Mesodermal cell (in vitro differentiated cells): ENCODE measurements at regions not wholly inside any gene's neighbourhood (a gene's known extent, or its start where the extent isn't known, plus 50 kb on each side); places are given as distances from the start of the nearest gene placed in this dataset.

ENCODE experiments used
- H3K27ac ChIP-seq: 2 replicates; pipeline ENCODE4 v1.7.0; 2013; ENCODE audit warnings: mild to moderate bottlenecking, low read depth, low read length, moderate library complexity; ENCODE audit not compliant: severe bottlenecking
- H3K36me3 ChIP-seq: 2 replicates; pipeline ENCODE4 v1.7.1; 2013; ENCODE audit warnings: mild to moderate bottlenecking, low read length, moderate library complexity; ENCODE audit not compliant: control insufficient read depth, insufficient read depth
- H3K4me1 ChIP-seq: one replicate; pipeline ENCODE4 v1.7.1; 2013; ENCODE audit warnings: mild to moderate bottlenecking, low read length; ENCODE audit not compliant: insufficient read depth, control insufficient read depth, poor library complexity, severe bottlenecking
- H3K4me3 ChIP-seq: 2 replicates; pipeline ENCODE4 v1.7.0; 2013; ENCODE audit warnings: low read length, control low read depth, mild to moderate bottlenecking; ENCODE audit not compliant: insufficient read depth, poor library complexity, severe bottlenecking; ENCODE audit errors: extremely low read depth
- H3K9me3 ChIP-seq: 2 replicates; pipeline ENCODE4 v1.7.1; 2013; ENCODE audit warnings: mild to moderate bottlenecking, low read length, moderate library complexity; ENCODE audit not compliant: control insufficient read depth
- WGBS, 2 experiments: methylation state at CpG; one replicate each; pipeline ENCODE4 v1.1.5; 2013; ENCODE audit warnings: missing lambda C conversion rate in 2 of 2; ENCODE audit not compliant: insufficient coverage in 2 of 2; 5-methylcytosine and 5-hydroxymethylcytosine counted together

DNA sequence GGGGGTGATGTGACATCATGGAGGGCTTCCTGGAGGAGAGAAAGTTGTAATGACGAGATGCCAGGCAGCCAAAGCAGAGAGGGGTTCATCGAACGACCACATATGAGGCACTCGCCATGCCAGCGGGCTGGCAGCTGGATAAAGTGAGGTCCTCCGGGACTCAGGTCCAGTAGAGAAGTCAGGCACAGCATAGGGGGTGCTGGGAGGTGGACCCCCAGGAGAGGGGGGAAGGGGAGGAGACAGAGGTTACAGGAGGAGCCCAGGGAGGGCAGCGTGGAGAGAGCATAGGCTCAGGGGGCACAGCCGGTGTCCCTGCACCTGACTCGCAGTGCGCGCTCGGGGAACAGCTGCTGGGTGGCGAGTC, 174.7 kb downstream of the BMP7 start:
- Histone ChIP-seq H3K27ac (no peak overlapping the region), H3K4me3 (no peak overlapping the region), H3K36me3 (no peaks in the 10 kb centered on the region), H3K4me1 (no peaks in the 10 kb centered on the region), H3K9me3 (no peaks in the 10 kb centered on the region)
- WGBS, 2 experiments = 68 to 69% methylated on average over 12 to 13 of the region's 13 CpGs

DNA sequence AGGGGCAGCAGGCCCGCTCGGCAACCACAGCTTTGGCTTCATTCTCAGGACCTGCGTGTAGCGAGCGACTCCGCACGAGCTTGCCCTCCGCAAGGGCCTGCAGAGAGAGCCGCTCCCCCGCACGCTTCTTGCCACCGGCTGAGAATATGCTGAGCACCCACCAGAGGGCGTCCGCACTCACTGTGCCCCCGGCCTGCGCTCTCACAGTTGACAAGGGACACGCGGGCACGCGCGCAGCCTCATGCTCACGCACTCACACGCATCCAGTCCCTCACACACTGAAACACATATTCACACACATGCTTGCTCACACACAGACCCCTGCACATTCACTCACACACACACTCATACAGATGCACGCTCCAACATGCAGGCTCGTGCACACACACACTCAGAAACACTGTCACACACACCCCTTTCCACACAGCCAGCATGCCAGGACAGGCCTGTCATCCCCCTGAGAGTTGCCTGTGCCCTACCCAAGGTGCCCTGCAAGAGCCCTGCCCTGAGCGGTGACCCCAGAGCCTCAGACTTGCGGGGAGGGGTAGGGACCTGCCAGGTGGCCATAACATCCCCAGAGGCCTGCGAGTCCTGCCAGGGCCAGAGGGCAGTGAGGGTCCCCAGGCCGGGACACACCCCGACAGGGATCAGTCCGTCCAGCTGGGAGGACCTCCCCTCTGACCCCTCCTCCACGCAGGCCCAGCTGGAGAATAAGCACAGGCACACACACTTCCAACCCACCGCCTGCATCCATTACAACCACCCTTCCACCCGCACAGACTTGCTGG, 174.1 kb downstream of the BMP7 start:
- no peaks in the 10 kb centered on the region for H3K9me3 ChIP-seq
- no peaks in the 10 kb centered on the region for H3K4me1 ChIP-seq
- 24 to 31% methylated on average over 31 to 34 of the region's 34 CpGs for WGBS, 2 experiments
- no peak overlapping the region for H3K27ac ChIP-seq
- no peaks in the 10 kb centered on the region for H3K36me3 ChIP-seq
- no peak overlapping the region for H3K4me3 ChIP-seq

DNA sequence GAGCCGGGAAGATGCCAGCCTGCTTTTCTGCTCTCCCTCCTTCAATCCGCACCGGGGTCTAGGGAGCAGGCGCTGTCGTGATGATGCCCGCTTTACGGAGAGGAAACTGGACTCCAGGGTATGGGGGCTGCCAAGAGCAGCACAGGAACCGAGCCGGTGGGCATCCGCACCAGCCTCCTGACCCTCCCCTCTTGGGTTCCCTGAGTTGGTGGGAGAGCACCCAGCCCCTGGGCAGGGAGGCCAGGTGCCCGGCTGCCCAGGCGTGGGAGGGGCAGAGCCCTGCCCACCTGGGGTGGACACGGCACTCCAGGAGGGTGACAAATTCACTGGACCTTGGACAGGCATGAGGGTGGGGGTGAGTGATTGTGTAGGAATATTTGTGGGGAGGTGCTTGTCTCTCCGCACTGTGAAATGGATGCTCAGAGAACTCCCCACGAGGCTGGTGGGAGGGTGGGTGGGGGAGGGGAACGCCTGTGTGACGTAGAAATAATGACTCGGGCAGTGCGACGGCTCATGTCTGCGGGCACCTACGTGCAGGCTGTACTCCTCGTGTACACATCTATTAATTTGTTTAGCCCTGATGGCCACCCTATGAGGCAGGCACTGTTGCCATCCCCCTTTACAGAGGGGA, 173.4 kb downstream of the BMP7 start:
- Histone ChIP-seq H3K4me1 (no peaks in the 10 kb centered on the region), H3K9me3 (no peaks in the 10 kb centered on the region), H3K4me3 (no peak overlapping the region), H3K36me3 (no peaks in the 10 kb centered on the region), H3K27ac (no peak overlapping the region)
- WGBS, 2 experiments = 88 to 89% methylated on average over 9 to 18 of the region's 23 CpGs

DNA sequence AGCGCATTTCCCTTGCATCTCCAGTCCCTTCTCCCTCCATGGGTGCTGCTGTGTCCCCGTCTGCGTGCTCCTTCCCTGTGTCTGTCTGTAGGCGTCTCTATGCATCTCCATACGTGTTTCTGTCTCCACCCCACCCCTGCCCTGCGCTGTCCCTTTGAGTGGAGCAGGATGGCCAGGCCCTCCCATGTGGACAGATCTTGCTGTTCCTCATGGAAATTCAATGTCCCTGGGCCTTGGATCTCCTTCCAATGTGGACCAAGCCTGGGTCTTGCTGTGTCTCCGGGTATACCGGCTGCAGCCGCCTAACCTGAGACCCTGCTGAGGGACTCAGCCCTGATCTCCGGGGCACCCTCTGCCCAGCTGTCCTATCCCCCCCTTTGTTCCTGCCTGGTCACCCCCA, 172.7 kb downstream of the BMP7 start:
- H3K36me3 ChIP-seq = no peaks in the 10 kb centered on the region
- no peaks in the 10 kb centered on the region for H3K4me1 ChIP-seq
- H3K4me3 ChIP-seq = no peak overlapping the region
- no peaks in the 10 kb centered on the region for H3K9me3 ChIP-seq
- WGBS, 2 experiments = 93 to 95% methylated on average over 9 of the region's 10 CpGs
- H3K27ac ChIP-seq = no peak overlapping the region

DNA sequence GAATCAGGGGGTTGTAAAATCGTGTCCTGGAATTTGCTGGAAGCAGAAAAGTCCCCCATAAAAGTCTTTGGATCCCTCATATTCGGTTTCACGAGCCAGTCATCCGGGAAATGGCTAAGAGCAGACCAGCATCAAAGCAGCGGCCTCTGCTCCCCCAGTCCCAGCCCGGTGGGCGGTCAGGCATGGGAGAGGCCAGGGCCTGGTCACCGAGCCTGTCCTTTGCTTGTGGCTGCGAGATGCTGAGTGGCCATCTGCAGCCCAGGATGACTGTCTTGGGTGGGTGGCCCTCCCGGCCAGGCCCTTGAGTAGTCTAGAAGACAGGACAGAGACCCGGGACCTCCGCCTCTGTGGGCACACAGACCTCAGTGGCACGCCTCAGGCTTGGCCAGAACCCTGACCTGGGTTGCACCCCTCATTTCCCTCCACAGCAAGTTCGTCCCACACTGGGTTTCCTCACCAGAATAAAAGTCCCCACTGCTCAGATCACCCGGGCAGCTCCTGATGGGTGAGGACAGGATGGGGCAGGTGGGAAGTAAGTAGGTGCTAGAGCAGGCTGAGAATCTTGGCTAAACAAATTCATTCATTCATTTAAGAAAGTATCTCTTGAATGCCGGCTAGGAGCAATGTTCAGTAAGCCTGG, 172.1 kb downstream of the BMP7 start:
- WGBS, 2 experiments = 90 to 98% methylated on average over 13 of the region's 16 CpGs
- no peak overlapping the region for H3K27ac ChIP-seq
- no peaks in the 10 kb centered on the region for H3K9me3 ChIP-seq
- no peaks in the 10 kb centered on the region for H3K36me3 ChIP-seq
- no peaks in the 10 kb centered on the region for H3K4me1 ChIP-seq
- H3K4me3 ChIP-seq = no peak overlapping the region

DNA sequence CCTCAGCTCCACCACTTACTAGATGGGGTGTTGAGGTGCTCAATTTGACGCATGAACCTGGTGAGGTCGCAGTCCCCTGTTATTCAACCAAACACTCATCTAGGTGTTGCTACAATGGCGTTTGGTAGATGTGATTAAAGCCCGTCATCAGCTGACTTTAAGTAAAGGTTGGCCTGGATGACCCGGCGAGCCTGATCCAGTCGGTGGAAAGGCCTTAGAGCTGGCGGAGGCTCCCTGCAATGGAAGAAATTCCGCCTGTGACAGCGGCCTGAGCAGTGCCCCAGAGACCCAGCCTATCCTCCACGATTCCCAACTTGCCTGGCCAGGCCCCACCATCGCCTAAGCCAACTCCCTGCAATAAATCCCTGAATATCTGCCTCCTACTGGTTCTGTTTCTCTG, 171.4 kb downstream of the BMP7 start:
- 84 to 88% methylated on average over 10 to 11 of the region's 12 CpGs for WGBS, 2 experiments

DNA sequence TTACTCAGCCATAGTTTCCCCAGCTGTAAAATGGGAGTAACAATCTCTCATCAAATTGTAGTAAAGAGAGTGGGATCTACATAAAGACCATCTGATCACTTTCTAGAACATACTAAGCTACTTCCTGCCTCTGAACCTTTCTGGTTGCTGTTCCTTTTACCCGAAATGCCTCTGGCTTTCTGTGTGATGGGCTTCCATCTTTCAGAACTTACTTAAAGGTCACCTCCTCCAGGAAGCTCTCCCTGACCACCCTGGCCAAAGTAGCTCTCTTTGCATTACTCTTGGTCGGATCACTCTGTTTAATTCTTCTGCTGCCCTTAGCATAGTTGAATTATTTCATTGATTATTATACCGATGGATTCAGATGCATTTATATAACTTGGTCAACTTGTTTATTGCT, 171.0 kb downstream of the BMP7 start:
- H3K9me3 ChIP-seq = peaks cover 8% of the 10 kb centered on the region
- no peak overlapping the region for H3K4me3 ChIP-seq
- no peaks in the 10 kb centered on the region for H3K36me3 ChIP-seq
- H3K4me1 ChIP-seq = no peaks in the 10 kb centered on the region
- 85% methylated on average over 2 of the region's 3 CpGs for WGBS, 2 experiments
- H3K27ac ChIP-seq = no peak overlapping the region

More for the DNA sequence above, 171.4 kb downstream of the BMP7 start:
- H3K4me3 ChIP-seq = no peak overlapping the region
- H3K27ac ChIP-seq = no peak overlapping the region
- no peaks in the 10 kb centered on the region for H3K4me1 ChIP-seq
- peaks cover 4% of the 10 kb centered on the region for H3K9me3 ChIP-seq
- no peaks in the 10 kb centered on the region for H3K36me3 ChIP-seq

DNA sequence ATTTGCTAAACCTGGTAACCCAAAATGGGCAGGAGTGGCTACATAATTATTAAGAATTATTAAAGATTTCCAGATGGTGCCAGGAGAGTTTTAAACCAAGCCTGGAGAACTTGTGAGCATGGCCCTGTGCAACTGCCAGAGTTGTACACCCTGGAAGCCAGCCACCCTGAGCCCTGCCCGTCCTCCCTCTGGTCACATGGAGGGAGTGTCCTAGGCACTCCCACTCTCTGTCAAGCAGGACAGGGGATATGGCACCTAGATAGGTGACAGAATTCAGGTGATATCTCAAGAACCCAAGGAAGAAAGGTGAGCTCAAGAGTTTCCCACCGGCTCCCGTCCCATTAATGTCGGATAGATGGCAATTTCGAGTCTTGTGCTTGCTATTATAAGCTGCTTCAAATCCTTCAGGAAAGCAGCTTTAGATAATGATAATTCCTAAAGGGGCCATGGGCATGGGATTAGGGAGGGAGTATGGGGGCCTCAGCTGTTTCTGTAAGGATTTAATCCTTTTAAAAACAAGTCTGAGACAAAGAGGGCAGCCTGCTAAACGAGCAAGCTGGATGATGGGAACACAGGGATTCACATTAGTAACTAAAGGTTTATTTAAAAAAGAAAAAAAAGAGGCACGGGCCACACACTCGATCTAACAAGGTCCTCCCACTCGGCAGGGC, 169.1 kb downstream of the BMP7 start:
- 77 to 93% methylated on average over 8 of the region's 9 CpGs for WGBS, 2 experiments
- Histone ChIP-seq H3K36me3 (no peaks in the 10 kb centered on the region), H3K4me3 (no peak overlapping the region), H3K27ac (no peak overlapping the region), H3K4me1 (no peaks in the 10 kb centered on the region), H3K9me3 (peaks cover 8% of the 10 kb centered on the region)

DNA sequence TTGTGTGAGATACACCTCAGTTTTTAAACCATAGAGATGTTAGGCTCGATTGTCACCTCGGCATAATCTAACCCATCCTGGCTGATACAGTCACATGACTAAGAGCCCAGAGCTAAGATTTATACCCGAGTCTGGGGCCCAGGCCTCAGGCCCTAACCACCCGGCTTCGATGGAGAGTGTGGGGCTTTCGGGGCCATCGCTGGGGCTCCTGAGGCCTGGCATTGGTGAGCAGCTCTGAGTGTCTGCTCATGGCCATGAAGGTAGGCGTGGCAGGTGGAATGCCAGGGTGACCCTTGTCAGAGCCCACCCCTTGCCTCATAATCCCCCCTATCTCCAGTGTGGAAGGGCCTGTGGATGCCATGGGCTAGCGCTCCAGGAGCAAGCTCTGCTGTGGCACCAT, 164.3 kb downstream of the BMP7 start:
- Histone ChIP-seq H3K27ac (no peak overlapping the region), H3K4me3 (no peak overlapping the region), H3K9me3 (peaks cover 8% of the 10 kb centered on the region), H3K36me3 (no peaks in the 10 kb centered on the region), H3K4me1 (no peaks in the 10 kb centered on the region)
- WGBS, 2 experiments = 96 to 100% methylated on average over 5 to 8 of the region's 9 CpGs

DNA sequence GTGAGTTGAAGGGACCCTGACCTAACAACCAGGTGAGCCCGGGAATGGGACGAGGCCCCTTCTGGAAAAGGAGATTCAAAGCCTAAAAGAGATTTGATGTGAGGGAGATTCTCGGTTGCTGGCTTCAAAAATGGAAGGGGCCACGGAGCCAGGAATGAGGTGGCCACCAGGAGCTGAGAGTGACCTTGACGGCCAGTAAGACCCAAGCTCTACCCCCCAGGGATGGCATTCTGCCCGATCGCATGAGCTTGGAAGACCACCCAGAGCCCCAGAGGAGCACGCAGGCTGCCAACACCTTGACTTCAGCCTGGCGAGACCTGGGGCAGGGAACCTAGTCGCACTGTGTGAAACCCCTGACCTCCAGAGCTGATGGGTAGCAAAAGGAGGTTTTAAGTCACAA, 163.9 kb downstream of the BMP7 start:
- H3K36me3 ChIP-seq = no peaks in the 10 kb centered on the region
- peaks cover 8% of the 10 kb centered on the region for H3K9me3 ChIP-seq
- no peaks in the 10 kb centered on the region for H3K4me1 ChIP-seq
- no peak overlapping the region for H3K4me3 ChIP-seq
- no peak overlapping the region for H3K27ac ChIP-seq
- 86 to 89% methylated on average over 9 of the region's 10 CpGs for WGBS, 2 experiments
